Activated naive CD8-positive, alpha-beta T cell treated with anti-CD3 and anti-CD28 coated beads, Interleukin-2, amount 50 U/mL, for 24 hours (primary cell): ENCODE measurements at regions not wholly inside any gene's neighbourhood (a gene's known extent, or its start where the extent isn't known, plus 50 kb on each side); places are given as distances from the start of the nearest gene placed in this dataset.
"Not testable (repeated sequence)": the region's sequence is repeated elsewhere in the genome, so short reads cannot be mapped to it uniquely, and the experiment has no call there.

Experiments
- ATAC-seq: fragments of 150-1000 bp; cut with Tn5 transposase; one replicate; pipeline ENCODE4 v1.10.0; 2021
- DNase-seq: peaks from one replicate; pipeline ENCODE4 v3.0.0; 2021
- H3K27ac Mint-ChIP-seq: one replicate; pipeline ENCODE4 v1.8.0; 2021; ENCODE audit warnings: mild to moderate bottlenecking, mixed read lengths
- H3K27me3 Mint-ChIP-seq: one replicate; pipeline ENCODE4 v1.8.0; 2021; ENCODE audit warnings: mixed read lengths
- H3K36me3 Mint-ChIP-seq: one replicate; pipeline ENCODE4 v1.8.0; 2021; ENCODE audit warnings: low read depth, mixed read lengths
- H3K4me1 Mint-ChIP-seq: one replicate; pipeline ENCODE4 v1.8.0; 2021; ENCODE audit warnings: mixed read lengths
- H3K4me3 Mint-ChIP-seq: one replicate; pipeline ENCODE4 v1.8.0; 2021; ENCODE audit warnings: mild to moderate bottlenecking, moderate library complexity, mixed read lengths
- H3K9me3 Mint-ChIP-seq: one replicate; pipeline ENCODE4 v1.8.0; 2021; ENCODE audit warnings: mixed read lengths

GRCh38 chr9:6160579-6160978 lies 55.0 kb upstream of the IL33 start:
- Mint-ChIP-seq H3K9me3 (peaks cover 30% of the 10 kb centered on the region), H3K27me3 (peaks cover 3% of the 10 kb centered on the region), H3K27ac (no peak overlapping the region), H3K4me1 (no peaks in the 10 kb centered on the region), H3K4me3 (no peak overlapping the region), H3K36me3 (no peaks in the 10 kb centered on the region)
- no peak for ATAC-seq
- DNase-seq: no peak

- Mint-ChIP-seq H3K9me3 (peaks cover 8% of the 10 kb centered on the region), H3K27me3 (peaks cover 14% of the 10 kb centered on the region), H3K36me3 (no peaks in the 10 kb centered on the region), H3K4me1 (no peaks in the 10 kb centered on the region), H3K27ac (no peak overlapping the region), H3K4me3 (no peak overlapping the region)
- ATAC-seq (no peak), DNase-seq (no peak)
These were observed 62.2 kb upstream of the IL33 start for GRCh38 chr9:6153425-6153824.

GRCh38 chr9:6152788-6153187 lies 62.8 kb upstream of the IL33 start:
- Mint-ChIP-seq H3K27me3 (peaks cover 14% of the 10 kb centered on the region), H3K9me3 (peaks cover 8% of the 10 kb centered on the region), H3K27ac (no peak overlapping the region), H3K36me3 (no peaks in the 10 kb centered on the region), H3K4me1 (no peaks in the 10 kb centered on the region), H3K4me3 (no peak overlapping the region)
- DNase-seq (no peak), ATAC-seq (no peak)

GRCh38 chr9:6150483-6150882 lies 65.1 kb upstream of the IL33 start:
- ATAC-seq (no peak), DNase-seq (no peak)
- no peak overlapping the region for H3K4me3 Mint-ChIP-seq
- H3K27me3 Mint-ChIP-seq: peaks cover 12% of the 10 kb centered on the region
- no peak overlapping the region for H3K27ac Mint-ChIP-seq
- no peaks in the 10 kb centered on the region for H3K9me3 Mint-ChIP-seq
- H3K36me3 Mint-ChIP-seq: no peaks in the 10 kb centered on the region
- no peaks in the 10 kb centered on the region for H3K4me1 Mint-ChIP-seq

GRCh38 chr9:6149315-6149714 lies 66.3 kb upstream of the IL33 start:
- no peak for ATAC-seq
- DNase-seq: no peak
- Mint-ChIP-seq H3K4me1 (no peaks in the 10 kb centered on the region), H3K9me3 (no peaks in the 10 kb centered on the region), H3K4me3 (no peak overlapping the region), H3K27me3 (peaks cover 7% of the 10 kb centered on the region), H3K27ac (no peak overlapping the region), H3K36me3 (no peaks in the 10 kb centered on the region)

GRCh38 chr9:6147846-6148245 lies 67.8 kb upstream of the IL33 start:
- Mint-ChIP-seq H3K4me3 (no peak overlapping the region), H3K27me3 (peaks cover 7% of the 10 kb centered on the region), H3K27ac (no peak overlapping the region), H3K9me3 (no peaks in the 10 kb centered on the region), H3K36me3 (no peaks in the 10 kb centered on the region), H3K4me1 (no peaks in the 10 kb centered on the region)
- DNase-seq (no peak), ATAC-seq (no peak)

- H3K9me3 Mint-ChIP-seq: no peaks in the 10 kb centered on the region
- H3K27ac Mint-ChIP-seq: no peak overlapping the region
- H3K4me3 Mint-ChIP-seq: no peak overlapping the region
- no peak for ATAC-seq
- H3K27me3 Mint-ChIP-seq: no peaks in the 10 kb centered on the region
- DNase-seq: no peak
- no peaks in the 10 kb centered on the region for H3K36me3 Mint-ChIP-seq
- H3K4me1 Mint-ChIP-seq: no peaks in the 10 kb centered on the region
These were observed 70.7 kb upstream of the IL33 start for GRCh38 chr9:6144947-6145346.

- Mint-ChIP-seq H3K27ac (no peak overlapping the region), H3K27me3 (peaks cover 3% of the 10 kb centered on the region), H3K9me3 (no peaks in the 10 kb centered on the region)
These were observed 72.7 kb upstream of the IL33 start for GRCh38 chr9:6142799-6143454.

GRCh38 chr9:6135780-6136179 lies 79.8 kb upstream of the IL33 start:
- not testable (repeated sequence) for H3K4me1 Mint-ChIP-seq, ATAC-seq, DNase-seq, H3K27me3 Mint-ChIP-seq, H3K4me3 Mint-ChIP-seq, H3K36me3 Mint-ChIP-seq, H3K27ac Mint-ChIP-seq, H3K9me3 Mint-ChIP-seq

More at GRCh38 chr9:6142799-6143454, 72.7 kb upstream of the IL33 start:
- no peak for ATAC-seq
- H3K4me3 Mint-ChIP-seq: no peak overlapping the region
- no peaks in the 10 kb centered on the region for H3K4me1 Mint-ChIP-seq
- no peaks in the 10 kb centered on the region for H3K36me3 Mint-ChIP-seq
- no peak for DNase-seq

GRCh38 chr9:6134661-6135180 lies 80.9 kb upstream of the IL33 start:
- ATAC-seq (no peak), DNase-seq (no peak)
- no peak overlapping the region for H3K27ac Mint-ChIP-seq
- H3K36me3 Mint-ChIP-seq: no peaks in the 10 kb centered on the region
- H3K27me3 Mint-ChIP-seq: peaks cover 8% of the 10 kb centered on the region
- H3K4me1 Mint-ChIP-seq: peaks cover 4% of the 10 kb centered on the region
- no peaks in the 10 kb centered on the region for H3K9me3 Mint-ChIP-seq
- no peak overlapping the region for H3K4me3 Mint-ChIP-seq

- DNase-seq (no peak), ATAC-seq (peak; percentile 43)
- Mint-ChIP-seq H3K9me3 (no peaks in the 10 kb centered on the region), H3K36me3 (no peaks in the 10 kb centered on the region), H3K4me3 (no peak overlapping the region), H3K4me1 (peaks cover 4% of the 10 kb centered on the region), H3K27me3 (peaks cover 8% of the 10 kb centered on the region), H3K27ac (no peak overlapping the region)
These were observed 82.1 kb upstream of the IL33 start for GRCh38 chr9:6133346-6134063.

- Mint-ChIP-seq H3K9me3 (no peaks in the 10 kb centered on the region), H3K4me1 (peaks cover 4% of the 10 kb centered on the region), H3K4me3 (no peak overlapping the region), H3K27me3 (peaks cover 5% of the 10 kb centered on the region), H3K27ac (no peak overlapping the region), H3K36me3 (no peaks in the 10 kb centered on the region)
- no peak for DNase-seq
- ATAC-seq: no peak
These were observed 83.0 kb upstream of the IL33 start for GRCh38 chr9:6132650-6133049.

- Mint-ChIP-seq H3K36me3 (no peaks in the 10 kb centered on the region), H3K9me3 (no peaks in the 10 kb centered on the region), H3K4me3 (no peak overlapping the region), H3K4me1 (no peaks in the 10 kb centered on the region), H3K27ac (no peak overlapping the region), H3K27me3 (peaks cover 9% of the 10 kb centered on the region)
- ATAC-seq (no peak), DNase-seq (no peak)
These were observed 87.6 kb upstream of the IL33 start for GRCh38 chr9:6128030-6128429.

- Mint-ChIP-seq H3K4me3 (no peak overlapping the region), H3K4me1 (no peaks in the 10 kb centered on the region), H3K36me3 (no peaks in the 10 kb centered on the region), H3K27me3 (peaks cover 15% of the 10 kb centered on the region), H3K27ac (no peak overlapping the region), H3K9me3 (no peaks in the 10 kb centered on the region)
- DNase-seq (no peak), ATAC-seq (no peak)
These were observed 89.2 kb upstream of the IL33 start for GRCh38 chr9:6126377-6126776.

- Mint-ChIP-seq H3K27me3 (peaks cover 15% of the 10 kb centered on the region), H3K4me3 (no peak overlapping the region), H3K9me3 (no peaks in the 10 kb centered on the region), H3K4me1 (no peaks in the 10 kb centered on the region), H3K36me3 (no peaks in the 10 kb centered on the region), H3K27ac (no peak overlapping the region)
- DNase-seq (no peak), ATAC-seq (no peak)
These were observed 92.2 kb upstream of the IL33 start for GRCh38 chr9:6123416-6123815.
